NCI-H526 treated with DMSO at 0.1 percent for 48 hours (cell line): ENCODE measurements at regions not wholly inside any gene's neighbourhood (a gene's known extent, or its start where the extent isn't known, plus 50 kb on each side); places are given as distances from the start of the nearest gene placed in this dataset.
A peak's percentile ranks its signal among the peaks of the same experiment; 100 is the strongest.

ENCODE experiments used
- DNase-seq: peaks from one replicate; lab custom pipeline; 2025; lab: John Stamatoyannopoulos, UW

DNA sequence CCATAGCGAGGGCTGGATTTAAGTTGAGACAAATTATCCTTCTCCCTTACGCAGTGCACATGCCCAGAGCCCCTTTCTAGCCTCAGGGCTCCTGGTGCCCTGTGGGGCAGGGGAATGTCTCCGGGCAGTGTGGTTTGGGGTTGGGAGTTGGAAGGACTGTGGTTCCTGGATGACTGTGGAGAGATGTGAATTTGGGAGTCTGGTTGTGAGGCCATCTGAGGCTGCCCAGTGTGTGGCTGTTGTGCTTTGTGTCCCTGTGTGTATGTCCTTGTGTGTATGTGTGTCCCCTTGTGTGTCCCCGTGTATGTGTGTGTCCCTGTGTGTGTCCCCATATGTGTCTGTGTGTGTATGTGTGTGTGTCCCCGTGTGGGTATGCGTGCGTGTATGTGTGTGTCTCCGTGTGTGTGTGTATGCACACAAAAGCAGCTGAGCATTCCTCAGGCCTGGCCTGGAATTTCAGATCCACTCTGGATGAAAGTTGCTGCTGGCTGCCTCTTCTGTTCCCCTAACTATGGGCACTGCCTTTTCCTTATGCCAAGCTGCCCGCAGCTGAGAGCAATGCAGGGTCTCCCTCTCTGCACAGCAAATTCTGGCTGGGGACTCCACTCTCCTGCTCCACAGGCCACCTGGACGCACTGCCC, 65.4 kb downstream of the UBIAD1 start:
- no peak for DNase-seq

DNA sequence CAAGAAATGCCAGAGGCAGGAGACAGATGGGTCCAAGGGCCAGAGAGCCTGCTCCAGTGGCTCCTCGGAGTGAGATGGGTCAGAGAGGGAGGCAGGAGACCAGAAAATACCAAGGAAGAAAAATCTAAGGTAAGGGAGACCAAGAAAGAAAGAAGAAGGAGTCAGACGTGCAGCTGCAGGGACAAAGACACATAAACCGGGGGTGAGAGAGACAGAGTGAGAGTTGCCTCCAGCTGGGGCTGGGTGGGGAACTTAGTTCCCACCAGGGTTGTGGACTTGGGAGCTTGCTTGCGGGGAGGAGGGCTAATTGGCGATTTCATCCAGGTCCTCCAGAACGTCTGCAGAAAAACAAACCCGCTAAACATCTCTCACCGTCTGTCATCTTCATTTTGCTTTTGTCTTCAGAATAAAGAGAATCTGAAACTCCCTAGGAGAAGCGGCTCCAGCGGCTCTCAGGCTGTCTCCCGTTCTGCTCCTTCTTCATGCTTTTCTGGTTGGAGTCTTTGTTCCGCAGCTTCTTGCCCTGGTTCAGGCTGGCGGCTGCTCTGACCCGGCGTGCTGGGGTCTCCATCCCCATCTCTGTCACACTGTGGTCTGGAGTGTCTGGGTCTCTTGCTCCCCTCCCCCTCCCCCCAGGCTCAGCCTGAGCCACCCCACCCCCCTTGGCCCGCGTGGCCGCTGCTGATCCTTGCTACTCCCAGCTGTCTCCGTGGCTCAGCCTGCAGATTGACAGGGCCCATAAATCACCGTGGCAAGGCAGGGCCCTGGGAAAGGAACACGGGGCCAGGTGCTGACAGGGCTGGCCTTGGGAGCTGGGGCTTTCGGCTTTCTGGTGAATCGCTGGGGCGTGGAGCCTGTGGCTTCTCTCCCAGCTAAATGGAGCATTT, 66.6 kb downstream of the UBIAD1 start:
- DNase-seq, result peak; percentile 38

DNA sequence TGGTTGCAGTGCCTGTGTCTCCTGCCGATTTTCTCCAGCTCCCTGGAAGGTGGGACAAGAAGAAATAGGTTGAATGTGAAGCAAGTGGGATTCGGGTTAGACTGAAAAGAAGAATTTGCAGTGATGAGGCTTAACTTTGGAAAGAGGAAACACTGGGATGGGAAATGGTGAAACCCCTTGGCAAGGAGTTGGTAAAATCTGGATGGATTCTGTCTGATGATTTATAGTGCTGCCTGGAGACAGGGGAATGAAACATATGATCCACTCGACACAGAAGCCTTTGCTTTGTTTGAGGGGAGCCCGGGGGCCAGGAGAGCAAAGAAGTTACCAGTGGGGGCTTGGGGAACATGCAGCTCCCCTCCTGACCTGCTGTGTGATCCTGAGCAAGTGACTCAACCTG, 67.2 kb downstream of the UBIAD1 start:
- DNase-seq, result no peak

DNA sequence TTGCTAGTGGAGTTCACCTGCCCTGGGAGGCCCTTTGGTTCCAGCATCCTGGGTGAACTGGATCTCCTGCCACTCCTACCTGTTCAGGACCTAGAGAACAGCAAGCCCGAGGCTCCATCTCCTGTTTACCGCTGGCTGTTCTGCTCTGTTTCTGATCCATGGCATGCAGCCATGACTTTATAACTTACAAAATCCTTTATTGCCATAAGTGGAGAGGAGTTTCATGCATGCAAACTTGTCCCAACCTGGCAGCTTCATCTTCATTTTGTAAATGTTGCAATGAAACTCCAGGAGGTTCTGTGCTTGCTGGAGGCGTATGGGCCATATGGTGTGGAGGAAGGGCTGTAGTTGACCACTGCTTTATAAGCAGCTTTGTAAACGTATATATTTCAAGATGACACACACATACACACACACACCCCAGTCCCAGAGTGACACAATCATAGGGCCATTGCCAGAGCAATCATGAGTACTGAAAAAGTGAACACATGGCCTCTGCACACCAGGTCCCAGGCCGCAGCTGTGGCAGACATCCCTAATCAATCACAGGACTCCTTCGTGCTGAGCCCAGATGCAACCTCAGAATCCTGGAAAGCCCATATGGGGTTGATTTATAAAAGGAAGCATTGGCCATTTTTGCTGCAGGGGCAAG, 69.0 kb downstream of the UBIAD1 start:
- DNase-seq, result no peak

DNA sequence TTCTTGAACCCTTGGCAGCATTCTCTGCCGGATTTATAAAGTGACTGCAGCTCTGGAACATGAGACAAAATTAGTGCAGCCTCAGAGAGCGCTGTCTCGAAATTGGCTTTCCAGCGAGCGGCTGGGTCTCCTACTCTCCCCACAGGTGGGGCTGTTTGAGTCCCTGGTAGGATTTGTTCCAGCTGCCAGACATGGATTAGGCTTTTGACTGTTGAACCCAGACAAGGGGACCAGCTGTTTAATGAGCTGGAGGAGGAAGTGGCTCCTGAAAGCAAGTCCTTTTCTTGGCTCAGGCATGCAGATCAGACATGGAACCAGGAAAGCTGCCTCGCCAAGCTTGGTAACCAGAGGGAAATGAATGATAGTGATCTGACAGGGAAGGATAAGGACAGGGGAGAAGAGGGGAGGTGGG, 69.6 kb downstream of the UBIAD1 start:
- no peak for DNase-seq

DNA sequence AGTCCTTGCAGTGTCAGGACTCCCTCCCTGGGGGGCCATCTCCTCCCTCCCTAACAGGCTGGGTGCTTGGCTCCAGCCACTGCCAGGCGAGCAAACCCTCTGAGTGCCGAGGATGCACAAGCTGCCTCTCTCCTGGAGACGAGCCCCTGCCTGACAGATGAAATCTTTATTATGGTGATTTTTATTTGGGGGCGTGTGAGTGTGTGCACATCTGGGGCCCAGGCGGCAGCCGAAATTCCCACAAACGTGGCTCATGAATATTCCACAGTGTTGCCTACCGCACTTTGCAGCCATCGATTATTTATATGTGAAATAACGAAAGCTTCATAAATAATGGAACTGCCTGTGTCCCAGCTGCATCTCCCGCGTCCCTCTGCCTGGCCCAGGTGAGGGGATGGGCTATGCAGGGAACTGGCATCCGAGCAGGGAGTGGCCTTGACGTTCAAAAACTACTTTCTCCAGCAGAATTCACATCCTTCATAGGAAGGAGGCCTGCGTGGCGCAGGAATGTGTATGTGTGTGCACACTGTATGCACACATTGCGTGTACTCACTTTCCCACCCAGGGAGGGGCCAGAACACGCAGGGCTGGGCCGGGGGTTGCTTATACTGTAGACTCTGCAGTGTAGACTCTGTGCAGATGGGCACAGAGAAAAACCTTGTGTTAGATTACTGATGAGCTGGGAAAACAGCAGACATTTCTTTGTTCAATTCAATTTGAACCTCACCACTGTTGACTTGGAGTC, 73.1 kb downstream of the UBIAD1 start:
- DNase-seq, result no peak

DNA sequence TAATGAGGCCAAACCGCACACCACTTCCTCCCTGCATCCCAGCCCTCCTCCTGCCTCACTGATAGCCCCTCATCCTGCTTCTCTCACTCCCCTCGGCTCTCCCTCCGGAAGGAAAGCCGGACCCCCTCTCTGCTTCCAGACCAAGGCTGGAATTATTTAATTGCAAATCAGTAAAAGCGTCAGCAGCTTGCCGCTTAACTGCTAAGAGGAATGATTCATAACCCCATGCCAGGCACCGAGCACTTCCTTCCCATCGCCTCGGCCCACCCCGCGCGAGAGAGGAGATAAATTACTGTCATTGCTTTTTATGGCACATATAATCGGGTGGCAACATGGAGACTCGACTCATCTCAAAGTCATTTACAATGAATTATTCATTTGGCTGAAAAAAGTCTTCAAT, 77.3 kb downstream of the UBIAD1 start:
- no peak for DNase-seq

DNA sequence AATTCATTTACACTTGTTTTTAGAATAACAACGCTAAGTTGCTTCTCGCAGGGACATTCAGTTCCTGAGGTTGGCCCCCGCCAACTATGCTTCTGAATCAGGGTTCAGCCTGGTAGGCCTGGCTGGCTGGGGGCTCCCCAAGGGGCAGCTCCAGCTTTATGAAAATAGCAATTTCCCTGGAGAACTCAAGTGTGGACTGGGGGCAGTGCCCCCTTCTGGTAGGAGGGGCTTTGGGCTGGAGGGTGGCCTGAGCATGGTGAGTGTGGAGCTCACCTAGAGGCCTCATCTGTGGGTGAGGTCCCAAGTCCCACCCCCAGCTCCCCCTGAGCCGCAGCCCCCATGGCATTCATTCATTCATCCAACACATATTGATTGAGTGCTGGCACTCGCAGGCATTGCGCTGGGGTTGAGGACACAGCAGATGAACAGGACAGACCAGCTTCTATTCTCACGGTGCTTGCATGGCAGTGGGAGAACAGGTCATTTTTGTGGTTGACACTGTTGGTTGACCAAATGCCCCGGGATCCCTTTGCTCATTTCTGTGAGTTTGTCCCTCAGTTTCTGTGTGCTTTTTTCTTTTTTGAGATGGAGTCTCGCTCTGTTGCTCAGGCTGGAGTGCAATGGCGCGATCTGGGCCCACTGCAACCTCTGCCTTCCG, 79.2 kb downstream of the UBIAD1 start:
- no peak for DNase-seq

DNA sequence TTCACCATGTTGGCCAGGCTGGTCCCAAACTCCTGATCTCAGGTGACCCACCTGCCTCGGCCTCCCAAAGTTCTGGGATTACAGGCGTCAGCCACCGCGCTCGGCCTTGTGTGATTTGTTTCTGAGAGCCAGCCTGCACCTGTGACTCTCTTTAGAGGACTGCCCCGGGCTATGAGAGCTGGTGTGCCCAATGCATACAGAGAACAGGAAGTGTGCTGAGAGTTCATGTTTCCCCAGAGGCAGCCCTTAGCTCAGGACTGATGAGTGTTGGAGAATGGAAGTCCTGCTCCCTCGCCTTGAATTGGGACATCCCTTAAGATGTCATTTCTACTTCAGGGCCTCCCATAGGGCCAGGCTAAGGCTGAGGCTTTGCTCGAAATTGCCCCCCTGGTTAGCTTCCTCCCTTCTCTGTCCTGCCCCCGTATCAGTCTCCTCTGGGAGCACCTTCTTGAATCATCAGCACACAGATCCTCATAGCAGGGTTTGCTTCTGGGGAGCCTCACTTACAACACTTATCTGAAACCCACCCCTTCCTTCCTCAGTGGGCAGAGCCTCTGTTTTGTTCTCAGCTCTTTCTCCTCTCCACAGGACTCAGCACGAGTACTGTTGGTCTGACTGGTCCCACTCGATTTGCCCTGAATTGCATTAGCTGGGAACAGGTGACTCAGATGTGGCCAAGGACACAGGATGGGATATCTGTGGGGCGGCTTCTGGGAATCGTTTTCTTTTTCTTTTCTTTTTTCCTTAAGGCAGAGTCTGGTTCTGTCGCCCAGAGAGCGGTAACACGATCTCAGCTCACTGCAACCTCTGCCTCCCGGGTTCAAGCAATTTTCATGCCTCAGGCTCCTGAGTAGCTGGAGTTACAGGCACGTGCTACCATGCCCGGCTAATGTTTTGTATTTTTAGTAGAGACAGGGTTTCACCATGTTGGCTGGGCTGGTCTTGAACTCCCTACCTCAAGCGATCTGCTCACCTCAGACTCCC, 80.1 kb downstream of the UBIAD1 start:
- DNase-seq, result no peak

DNA sequence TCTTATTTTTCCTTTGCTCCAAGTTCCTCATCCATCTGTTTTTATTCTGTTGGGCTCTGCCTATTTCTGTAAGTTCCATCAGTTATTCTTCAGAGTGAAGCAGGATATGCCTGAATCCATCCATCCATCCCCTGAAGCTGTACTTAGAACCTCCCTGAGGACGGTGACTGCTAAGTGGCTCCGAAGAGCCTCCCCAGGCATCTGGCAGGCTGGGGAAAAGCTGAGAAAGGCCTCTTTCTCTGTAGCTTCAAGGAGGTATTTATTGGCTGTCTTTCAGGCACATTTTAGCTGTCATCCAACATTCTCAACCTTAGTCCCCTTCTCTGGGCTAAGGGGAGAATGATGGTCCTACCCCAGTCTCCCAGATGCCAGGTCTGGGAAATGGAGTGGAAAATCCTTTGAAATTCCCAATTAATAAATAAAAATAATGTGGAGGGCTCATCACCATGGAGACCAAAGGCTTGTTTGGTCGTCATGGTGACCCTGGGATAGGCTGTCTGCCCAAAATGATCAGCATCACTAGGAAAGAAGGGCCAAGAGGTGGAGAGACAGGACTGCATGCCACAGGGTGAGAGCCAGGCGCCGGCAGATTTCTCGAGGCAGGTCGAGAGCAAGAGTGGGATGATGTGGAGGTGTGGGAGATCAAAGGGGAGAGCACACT, 82.0 kb downstream of the UBIAD1 start:
- no peak for DNase-seq

DNA sequence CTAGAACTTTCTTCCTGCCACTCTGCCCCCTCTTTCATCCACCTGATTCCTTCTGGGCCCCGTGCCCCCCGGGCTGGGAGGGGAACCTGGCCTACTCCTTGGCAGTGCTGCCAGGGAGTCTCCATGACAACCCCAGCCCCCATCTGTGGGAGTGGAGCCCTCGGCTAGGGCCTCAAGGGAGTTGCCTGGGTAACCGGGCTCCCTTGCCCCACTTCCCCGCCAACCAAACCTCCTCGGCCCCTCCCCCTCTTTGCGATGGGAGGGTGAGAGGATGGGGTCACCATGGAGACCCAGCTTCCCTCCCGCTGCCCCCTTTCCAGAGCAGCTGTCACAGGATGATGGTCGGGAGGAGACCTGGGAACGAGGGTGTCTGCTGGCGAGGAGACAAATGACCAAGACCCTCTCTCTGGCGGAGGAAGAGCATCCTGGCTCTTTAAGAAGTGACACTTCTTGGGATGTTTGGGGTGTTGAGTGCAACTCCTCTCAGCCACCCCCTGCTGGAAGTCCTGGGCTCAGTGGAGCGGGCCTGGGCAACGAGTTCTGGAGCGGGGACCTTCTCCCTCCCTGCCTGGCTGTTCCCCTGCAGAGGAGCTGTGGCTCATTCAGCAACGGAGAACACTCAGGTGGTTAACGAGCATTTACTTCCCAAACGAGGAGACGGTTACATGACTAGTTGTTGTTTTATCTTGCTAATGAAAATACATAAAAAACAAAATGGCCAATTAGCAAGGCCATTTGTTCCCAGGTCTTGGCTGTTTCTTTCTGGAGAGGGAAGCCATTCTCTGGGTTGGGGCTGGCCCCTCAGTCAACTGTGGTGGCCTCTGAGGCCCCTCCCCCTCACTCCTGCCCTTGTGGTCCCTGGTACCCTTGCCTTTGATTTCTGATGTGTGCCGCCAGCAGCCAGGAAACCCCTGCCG, 82.8 kb downstream of the UBIAD1 start:
- DNase-seq, result no peak

DNA sequence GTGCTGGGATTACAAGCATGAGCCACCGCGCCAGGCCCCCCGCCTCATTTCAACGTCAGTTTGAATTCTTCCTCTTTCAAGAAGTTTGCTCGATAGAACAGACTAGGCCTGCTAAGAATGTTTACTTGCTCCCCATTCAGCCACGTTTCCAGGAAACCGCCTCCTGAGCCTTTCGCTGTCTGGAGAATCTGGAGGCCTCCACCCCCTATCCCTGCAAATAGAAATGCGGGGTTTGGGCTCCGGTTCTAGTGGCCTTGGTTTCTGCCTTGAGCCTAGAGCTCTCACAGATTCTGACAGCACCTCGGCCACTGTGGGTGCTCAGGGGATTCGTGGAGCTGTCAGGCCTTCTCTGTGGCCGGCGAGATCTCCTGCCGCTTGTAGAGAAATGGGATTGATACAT, 84.3 kb downstream of the UBIAD1 start:
- DNase-seq, result no peak

DNA sequence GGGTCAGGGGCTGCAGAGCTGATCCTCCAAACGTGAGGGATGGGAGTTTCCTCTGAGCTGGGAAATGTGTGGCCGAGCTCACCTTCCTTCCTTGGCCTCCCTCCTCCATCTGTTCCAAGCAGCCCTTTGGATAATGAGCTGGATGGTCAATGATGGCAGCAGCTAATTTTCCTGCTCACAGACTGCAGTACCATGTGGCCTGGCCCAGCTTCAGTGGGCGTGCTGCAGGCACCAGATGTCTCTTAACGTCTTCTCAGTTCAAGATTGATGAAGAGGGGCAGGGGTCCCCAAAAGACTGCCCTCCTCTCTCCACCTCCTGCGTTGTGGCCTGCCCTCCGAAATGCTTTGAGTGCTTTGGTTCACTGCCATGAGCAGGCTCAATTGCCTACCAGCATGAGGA, 86.0 kb downstream of the UBIAD1 start:
- DNase-seq, result no peak

DNA sequence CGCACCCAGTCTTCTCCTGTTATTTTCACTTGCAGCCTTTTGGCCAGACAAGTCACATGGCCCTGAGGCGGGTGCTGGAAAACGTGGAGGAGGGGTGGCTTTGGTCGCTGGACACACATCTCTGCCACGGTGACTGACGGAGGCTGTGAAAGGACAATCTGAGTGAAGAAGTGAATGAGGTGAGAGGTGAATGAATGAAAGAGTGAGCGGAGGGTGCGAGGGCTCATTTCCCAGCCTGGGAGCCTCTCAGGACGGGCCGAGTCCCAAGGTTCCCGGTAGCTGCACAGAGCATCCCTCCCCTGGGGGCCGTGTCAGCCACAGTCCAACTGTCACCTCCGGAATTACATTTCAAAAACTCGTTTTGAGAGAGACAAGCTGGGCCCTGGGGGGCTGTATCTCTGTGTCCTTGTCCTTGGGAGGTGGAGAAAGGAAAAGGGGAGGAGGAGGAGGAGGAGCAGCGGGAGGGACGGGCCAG, 89.6 kb downstream of the UBIAD1 start:
- DNase-seq, result no peak

DNA sequence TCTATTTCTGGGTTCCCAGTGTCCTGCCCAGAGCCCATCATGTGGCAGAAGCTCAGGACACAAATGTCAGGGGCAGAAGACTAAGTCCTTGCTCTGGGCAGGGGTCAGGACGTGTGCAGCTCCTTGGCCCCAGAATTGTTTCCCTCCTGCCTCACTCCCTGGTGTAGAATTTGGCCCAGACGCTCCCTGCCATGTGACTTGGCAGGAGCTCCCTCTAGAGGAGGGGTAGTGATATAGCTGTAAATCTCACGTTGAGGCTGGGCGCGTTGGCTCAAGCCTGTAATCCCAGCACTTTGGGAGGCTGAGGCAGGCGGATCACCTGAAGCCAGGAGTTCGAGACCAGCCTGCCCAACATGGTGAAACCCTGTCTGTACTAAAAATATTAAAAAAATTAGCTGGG, 91.2 kb downstream of the UBIAD1 start:
- no peak for DNase-seq

DNA sequence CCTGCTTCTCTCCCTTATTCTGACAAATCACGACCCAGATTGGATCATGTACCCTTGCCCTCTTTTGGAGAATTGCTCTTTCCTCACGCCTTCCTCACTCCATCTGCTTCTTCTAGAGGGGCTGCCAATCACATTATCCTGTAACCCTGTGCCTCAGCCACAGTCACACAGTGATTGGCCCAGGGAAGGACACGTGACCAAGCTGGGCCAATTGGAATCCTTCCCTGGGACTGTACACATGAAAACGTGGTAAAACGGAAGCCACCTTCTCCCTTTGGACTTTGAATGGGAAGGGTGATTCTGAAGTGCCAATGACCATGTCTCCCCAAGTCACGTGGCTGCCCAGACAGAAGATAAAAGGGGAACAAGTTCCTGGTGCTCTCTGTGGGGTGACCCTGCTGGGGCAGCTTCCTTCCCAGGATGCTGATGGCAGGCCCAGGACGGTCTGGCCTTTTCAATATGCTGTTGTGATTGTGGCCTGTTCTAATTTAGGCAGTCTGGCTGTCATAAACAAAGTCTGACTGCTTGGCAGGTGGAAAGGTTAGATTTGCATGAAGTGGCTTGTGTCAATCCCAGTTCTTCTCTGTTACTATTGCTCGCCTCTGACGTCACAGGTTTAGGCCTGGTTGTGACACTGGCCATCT, 92.9 kb downstream of the UBIAD1 start:
- no peak for DNase-seq

DNA sequence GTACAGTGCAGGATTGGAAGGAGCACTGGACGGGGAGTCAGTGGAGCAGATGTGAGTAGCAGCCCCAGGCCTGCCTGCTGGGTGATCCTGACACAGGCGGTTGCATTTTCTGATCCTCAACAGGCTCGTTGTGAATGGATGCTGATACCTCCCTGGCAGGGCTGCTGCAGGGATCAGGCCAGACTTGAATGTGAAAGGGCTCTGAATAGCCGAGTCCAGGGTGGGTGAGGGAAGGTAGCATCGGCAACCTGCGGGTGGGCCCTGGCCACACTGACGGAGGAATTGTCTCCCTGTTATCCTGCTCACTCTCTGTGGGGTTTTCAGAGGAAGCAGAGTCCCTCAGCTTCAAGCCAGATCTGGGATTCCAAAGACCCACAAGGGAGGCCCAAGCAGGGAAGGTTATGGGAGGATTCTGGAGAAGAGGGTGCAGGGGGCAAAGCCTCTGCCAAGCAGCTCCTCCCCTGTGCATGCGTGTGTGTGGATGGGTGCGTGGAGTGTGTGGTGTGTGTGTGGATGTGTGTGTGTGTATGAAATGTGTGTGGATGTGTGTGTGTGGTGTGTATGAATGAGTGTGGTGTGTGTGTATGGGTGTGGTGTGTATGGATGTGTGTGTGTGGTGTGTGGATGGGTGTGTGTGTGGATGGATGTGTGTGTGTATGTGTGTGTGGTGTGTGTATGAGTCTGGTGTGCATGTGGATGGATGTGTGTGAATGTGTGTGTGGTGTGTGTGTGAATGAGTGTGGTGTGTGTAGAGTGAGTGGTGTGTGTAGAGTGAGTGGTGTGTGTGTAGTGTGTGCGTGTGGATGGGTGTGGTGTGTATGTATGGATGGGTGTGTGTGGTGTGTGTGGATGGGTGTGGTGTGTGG, 100.3 kb downstream of the UBIAD1 start:
- DNase-seq, result no peak
